H9 (cell line): ENCODE measurements at regions not wholly inside any gene's neighbourhood (a gene's known extent, or its start where the extent isn't known, plus 50 kb on each side); places are given as distances from the start of the nearest gene placed in this dataset.

Experiments used
- DNase-seq: peaks from one replicate; pipeline ENCODE4 v3.0.0-alpha.2; 2017
- H2AFZ ChIP-seq: one replicate; pipeline ENCODE4 v1.6.1; 2013; ENCODE audit warnings: mild to moderate bottlenecking, low read length, control low read depth, moderate library complexity
- H2AK5ac ChIP-seq: 2 replicates; pipeline ENCODE4 v1.6.1; 2013; ENCODE audit warnings: low read length, control low read depth, mixed read lengths; ENCODE audit not compliant: insufficient read length
- H2BK120ac ChIP-seq: one replicate; pipeline ENCODE4 v1.6.1; 2013; ENCODE audit warnings: low read depth, mild to moderate bottlenecking, low read length, control low read depth, inconsistent platforms; ENCODE audit not compliant: poor library complexity, severe bottlenecking
- H2BK12ac ChIP-seq: 2 replicates; pipeline ENCODE4 v1.6.1; 2013; ENCODE audit warnings: low read length, control low read depth, mixed read lengths, low read depth; ENCODE audit not compliant: insufficient read length
- H2BK15ac ChIP-seq: 2 replicates; pipeline ENCODE4 v1.6.1; 2013; ENCODE audit warnings: low read depth, low read length, control low read depth
- H2BK20ac ChIP-seq: one replicate; pipeline ENCODE4 v1.6.1; 2013; ENCODE audit warnings: low read depth, mild to moderate bottlenecking, low read length, control low read depth, inconsistent platforms; ENCODE audit not compliant: poor library complexity, severe bottlenecking
- H2BK5ac ChIP-seq: 2 replicates; pipeline ENCODE4 v1.6.1; 2013; ENCODE audit warnings: low read length, control low read depth, mixed read lengths; ENCODE audit not compliant: insufficient read length
- H3K14ac ChIP-seq: 2 replicates; pipeline ENCODE4 v1.6.1; 2013; ENCODE audit warnings: low read length, control low read depth; ENCODE audit not compliant: insufficient read depth
- H3K18ac ChIP-seq: 2 replicates; pipeline ENCODE4 v1.6.1; 2013; ENCODE audit warnings: low read depth, mild to moderate bottlenecking, mixed read lengths, low read length, control low read depth; ENCODE audit not compliant: insufficient read length
- H3K23ac ChIP-seq: 2 replicates; pipeline ENCODE4 v1.6.1; 2013; ENCODE audit warnings: low read length, control low read depth, mixed read lengths, low read depth; ENCODE audit not compliant: insufficient read length
- H3K23me2 ChIP-seq: 2 replicates; pipeline ENCODE4 v1.6.1; 2013; ENCODE audit warnings: low read depth, mild to moderate bottlenecking, mixed read lengths, low read length, control low read depth; ENCODE audit not compliant: insufficient read length, poor library complexity, severe bottlenecking
- H3K27ac ChIP-seq: 2 replicates; pipeline ENCODE4 v1.5.1; 2013; ENCODE audit warnings: low read length, control low read depth, mixed read lengths, low read depth; ENCODE audit not compliant: insufficient read length
- H3K27me3 ChIP-seq: 2 replicates; pipeline ENCODE4 v1.6.1; 2013; ENCODE audit warnings: low read length, control low read depth, inconsistent platforms; ENCODE audit not compliant: insufficient read depth
- H3K4ac ChIP-seq: 2 replicates; pipeline ENCODE4 v1.6.1; 2013; ENCODE audit warnings: low read depth, mild to moderate bottlenecking, control low read depth, inconsistent platforms, low read length, moderate library complexity
- H3K4me1 ChIP-seq: 2 replicates; pipeline ENCODE4 v1.6.1; 2013; ENCODE audit warnings: low read length, control low read depth, inconsistent platforms; ENCODE audit not compliant: insufficient read depth
- H3K4me2 ChIP-seq: 2 replicates; pipeline ENCODE4 v1.6.1; 2013; ENCODE audit warnings: low read length, control low read depth, mixed read lengths; ENCODE audit not compliant: insufficient read length, insufficient read depth
- H3K56ac ChIP-seq: 2 replicates; pipeline ENCODE4 v1.6.1; 2013; ENCODE audit warnings: low read depth, mild to moderate bottlenecking, mixed read lengths, low read length, control low read depth; ENCODE audit not compliant: insufficient read length
- H3K79me1 ChIP-seq: 2 replicates; pipeline ENCODE4 v1.6.1; 2013; ENCODE audit warnings: low read depth, mild to moderate bottlenecking, moderate library complexity, low read length, control low read depth, inconsistent platforms; ENCODE audit not compliant: insufficient read depth, poor library complexity, severe bottlenecking
- H3K79me2 ChIP-seq: 2 replicates; pipeline ENCODE4 v1.6.1; 2013; ENCODE audit warnings: low read length, control low read depth, inconsistent platforms; ENCODE audit not compliant: insufficient read depth
- H3K9ac ChIP-seq: 2 replicates; pipeline ENCODE4 v1.6.1; 2013; ENCODE audit warnings: low read length, control low read depth, mixed read lengths; ENCODE audit not compliant: insufficient read length; ENCODE audit errors: extremely low read depth
- H3K9me3 ChIP-seq: one replicate; pipeline ENCODE4 v1.6.1; 2013; ENCODE audit warnings: low read depth, low read length, inconsistent platforms; ENCODE audit not compliant: control insufficient read depth
- H3T11ph ChIP-seq: one replicate; pipeline ENCODE4 v1.6.1; 2013; ENCODE audit warnings: mild to moderate bottlenecking, low read length, control low read depth, inconsistent platforms
- H4K20me1 ChIP-seq: one replicate; pipeline ENCODE4 v1.6.1; 2013; ENCODE audit not compliant: control insufficient read depth, insufficient read length, insufficient read depth
- H4K5ac ChIP-seq: 2 replicates; pipeline ENCODE4 v1.6.1; 2013; ENCODE audit warnings: low read depth, mild to moderate bottlenecking, mixed read lengths, low read length, control low read depth; ENCODE audit not compliant: insufficient read length
- H4K8ac ChIP-seq: replicated peaks from 2 replicates; pipeline ENCODE4 v1.6.1; 2013; ENCODE audit warnings: low read length, control low read depth, mixed read lengths, low read depth; ENCODE audit not compliant: insufficient read length
- H4K91ac ChIP-seq: 2 replicates; pipeline ENCODE4 v1.6.1; 2013; ENCODE audit warnings: low read depth, mild to moderate bottlenecking, moderate library complexity, mixed read lengths, low read length, control low read depth; ENCODE audit not compliant: insufficient read length
- H3K27ac Mint-ChIP-seq, 3 experiments: 2 replicates in 2 of 3; 3 replicates in 1 of 3; pipeline ENCODE4 v1.8.0; 2020 to 2021; ENCODE audit warnings: mixed read lengths in 3 of 3, mild to moderate bottlenecking in 1 of 3, moderate library complexity in 1 of 3
- H3K27me3 Mint-ChIP-seq: 2 replicates; pipeline ENCODE4 v1.8.0; 2021; ENCODE audit warnings: low read depth, mild to moderate bottlenecking, moderate library complexity, mixed read lengths
- H3K36me3 Mint-ChIP-seq, 3 experiments: 2 replicates in 2 of 3; 3 replicates in 1 of 3; pipeline ENCODE4 v1.8.0; 2020 to 2021; ENCODE audit warnings: low read depth in 3 of 3, mixed read lengths in 3 of 3; ENCODE audit not compliant: insufficient read depth in 1 of 3
- H3K4me1 Mint-ChIP-seq, 2 experiments: 2 replicates each; pipeline ENCODE4 v1.8.0; 2020; ENCODE audit warnings: mixed read lengths in 2 of 2
- H3K4me3 Mint-ChIP-seq, 2 experiments: 2 replicates in 1 of 2; 3 replicates in 1 of 2; pipeline ENCODE4 v1.8.0; 2020 to 2021; ENCODE audit warnings: mild to moderate bottlenecking in 2 of 2, mixed read lengths in 2 of 2, moderate library complexity in 1 of 2
- H3K9me3 Mint-ChIP-seq, 2 experiments: 2 replicates in 1 of 2; 3 replicates in 1 of 2; pipeline ENCODE4 v1.8.0; 2020; ENCODE audit warnings: mild to moderate bottlenecking in 2 of 2, mixed read lengths in 2 of 2, moderate library complexity in 1 of 2
- CTCF ChIP-seq: fragments of 200-600 bp; sonication (generic); conservative IDR thresholded peaks from 3 replicates; pipeline ENCODE4 v1.8.0; 2021; ENCODE audit warnings: antibody characterized with exemption, mild to moderate bottlenecking
- WGBS: extraction: QIAGEN DNeasy Blood & Tissue Kit; methylation state at CpG from one replicate; pipeline ENCODE4 v1.1.7; 2013; ENCODE audit warnings: missing lambda C conversion rate, low lambda C conversion rate, mixed read lengths; ENCODE audit not compliant: insufficient read length; ENCODE audit errors: extremely low coverage; 5-methylcytosine and 5-hydroxymethylcytosine counted together

DNA sequence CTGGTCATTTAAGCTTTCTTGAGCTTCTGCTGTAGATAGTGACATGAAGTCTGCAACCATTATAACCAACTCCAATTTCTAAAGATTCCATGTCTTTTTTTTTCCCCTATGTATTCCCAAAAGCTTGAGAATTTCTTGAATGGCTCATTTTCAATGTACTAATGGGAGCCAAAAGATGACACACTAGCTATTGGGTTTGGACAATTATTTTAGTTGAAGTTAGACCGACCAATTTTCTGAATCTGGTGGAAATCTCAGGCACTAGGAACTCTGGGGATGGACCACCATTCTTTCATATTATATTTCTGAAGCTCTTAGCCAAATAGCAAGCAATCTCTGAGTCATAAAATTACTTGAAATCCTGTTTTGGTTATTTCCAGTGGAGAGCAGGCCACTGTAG is 617.4 kb upstream of the ADAMTS5 start:
- TF ChIP-seq CTCF = no peak
- Histone ChIP-seq H2BK120ac (no peak overlapping the region), H3K4ac (no peak overlapping the region), H3T11ph (no peak overlapping the region), H3K27me3 (no peaks in the 10 kb centered on the region), H2BK20ac (no peak overlapping the region), H2BK15ac (no peak overlapping the region), H4K91ac (no peak overlapping the region), H2AFZ (no peak overlapping the region), H3K18ac (no peak overlapping the region), H3K27ac (no peak overlapping the region), H2BK5ac (no peak overlapping the region), H4K5ac (no peak overlapping the region), H2AK5ac (no peak overlapping the region), H3K4me2 (no peak overlapping the region), H3K9me3 (no peaks in the 10 kb centered on the region), H3K14ac (no peak overlapping the region), H3K23ac (no peak overlapping the region), H3K4me1 (no peaks in the 10 kb centered on the region), H3K79me2 (no peaks in the 10 kb centered on the region), H3K56ac (no peak overlapping the region), H3K79me1 (no peaks in the 10 kb centered on the region), H2BK12ac (no peak overlapping the region), H4K8ac (no peak overlapping the region), H4K20me1 (no peaks in the 10 kb centered on the region), H3K23me2 (no peaks in the 10 kb centered on the region), H3K9ac (no peak overlapping the region)
- no peak for DNase-seq
- Mint-ChIP-seq H3K4me3 (no peak overlapping the region), H3K27ac (no peak overlapping the region), H3K9me3 (no peaks in the 10 kb centered on the region; a peak in 1 of 5 replicates), H3K4me1 (0 out of 4 replicates have a peak, but pooled peaks cover 0 to 2% of the 10 kb centered on the region in 2 experiments), H3K36me3 (0 out of 7 replicates have a peak, but pooled peaks cover 0 to 2% (median 0%) of the 10 kb centered on the region in 3 experiments), H3K27me3 (no peaks in the 10 kb centered on the region)
- WGBS = no CpG with 5 or more reads among the region's 1 CpG
